SKM-1 (cell line): ENCODE measurements at regions not wholly inside any gene's neighbourhood (a gene's known extent, or its start where the extent isn't known, plus 50 kb on each side); places are given as distances from the start of the nearest gene placed in this dataset.
"Not testable (repeated sequence)": the region's sequence is repeated elsewhere in the genome, so short reads cannot be mapped to it uniquely, and the experiment has no call there.

ENCODE experiments used
- DNase-seq: peaks from one replicate; lab custom pipeline; 2025; ENCODE audit not compliant: unreplicated experiment; lab: John Stamatoyannopoulos, UW

DNA sequence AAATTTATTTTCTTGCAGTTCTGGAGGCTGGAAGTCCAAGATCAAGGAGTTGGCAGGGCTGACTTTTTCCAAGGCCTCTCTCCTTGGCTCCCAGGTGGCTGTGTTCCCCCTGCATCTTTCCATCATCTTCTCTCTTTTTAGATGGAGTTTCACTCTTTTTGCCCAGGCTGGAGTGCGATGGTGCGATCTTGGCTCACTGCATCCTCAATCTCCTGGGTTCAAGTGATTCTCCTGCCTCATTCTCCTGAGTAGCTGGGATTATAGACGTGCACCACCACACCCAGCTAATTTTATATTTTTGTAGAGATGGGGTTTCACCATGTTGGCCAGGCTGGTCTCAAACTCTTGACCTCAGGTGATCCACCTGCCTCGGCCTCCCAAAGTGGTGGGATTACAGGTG lies 411.1 kb downstream of the RPS24 start:
- DNase-seq: not testable (repeated sequence)

DNA sequence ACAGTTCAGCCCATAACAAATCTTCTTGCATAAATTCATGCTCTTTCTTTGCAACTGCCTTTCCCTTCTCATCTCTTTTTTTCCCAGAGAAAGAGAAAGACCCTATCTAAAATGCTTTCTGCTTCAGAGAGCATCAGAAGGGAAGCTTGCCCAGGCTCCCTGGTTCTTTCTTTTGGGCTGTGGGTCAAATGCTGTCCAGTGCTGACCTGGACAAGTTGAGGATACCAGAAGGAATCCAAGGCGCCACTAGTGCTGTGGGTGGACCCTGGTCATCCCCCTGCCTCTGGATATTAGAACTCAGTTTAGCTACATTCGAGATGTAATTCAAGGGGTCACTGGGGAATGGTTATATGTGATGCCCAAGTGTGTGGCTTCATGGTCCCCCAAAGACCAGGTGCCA lies 411.6 kb downstream of the RPS24 start:
- DNase-seq: no peak

GRCh38 chr10:78448470-78448869 lies 414.8 kb downstream of the RPS24 start:
- no peak for DNase-seq

- no peak for DNase-seq
These were observed 415.3 kb downstream of the RPS24 start for GRCh38 chr10:78448994-78449418.

DNA sequence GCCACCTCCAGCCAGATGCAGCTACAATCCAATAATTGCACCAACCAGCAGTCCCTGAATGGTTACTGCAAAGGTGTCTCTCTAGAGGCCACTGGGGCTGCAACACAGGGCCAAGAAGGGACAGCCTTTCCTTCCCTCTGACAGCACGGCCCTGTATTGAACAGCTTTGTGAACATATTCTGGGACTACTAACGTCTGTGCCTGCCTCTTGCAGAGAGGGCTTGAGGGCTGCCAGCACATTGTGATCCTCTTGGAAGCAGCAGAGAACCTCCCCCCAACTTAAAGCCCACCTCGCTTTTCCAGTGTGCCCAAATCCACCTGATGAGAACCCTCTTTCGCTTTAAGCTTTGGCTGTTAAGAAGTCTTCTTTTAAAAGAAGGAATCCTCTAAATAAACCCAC lies 415.9 kb downstream of the RPS24 start:
- no peak for DNase-seq

DNA sequence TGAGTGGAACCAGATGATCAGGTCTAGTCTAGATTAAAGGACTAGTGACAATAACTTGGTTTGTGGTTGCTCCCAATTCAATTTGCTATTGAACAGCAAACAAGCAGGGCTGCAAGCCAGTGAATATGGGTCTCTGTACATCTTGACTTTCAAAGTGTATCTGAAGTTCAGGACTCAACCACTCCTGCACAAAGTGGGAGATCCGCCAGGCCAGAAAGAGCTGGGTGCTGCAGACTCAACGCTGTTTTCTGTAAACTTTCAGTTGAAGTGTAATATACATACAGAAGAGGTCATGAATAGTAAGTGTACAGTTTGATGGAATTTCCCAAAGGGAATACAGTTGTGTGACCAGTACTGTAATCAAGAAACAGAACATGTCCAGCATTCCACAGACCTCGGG lies 416.6 kb downstream of the RPS24 start:
- no peak for DNase-seq

DNA sequence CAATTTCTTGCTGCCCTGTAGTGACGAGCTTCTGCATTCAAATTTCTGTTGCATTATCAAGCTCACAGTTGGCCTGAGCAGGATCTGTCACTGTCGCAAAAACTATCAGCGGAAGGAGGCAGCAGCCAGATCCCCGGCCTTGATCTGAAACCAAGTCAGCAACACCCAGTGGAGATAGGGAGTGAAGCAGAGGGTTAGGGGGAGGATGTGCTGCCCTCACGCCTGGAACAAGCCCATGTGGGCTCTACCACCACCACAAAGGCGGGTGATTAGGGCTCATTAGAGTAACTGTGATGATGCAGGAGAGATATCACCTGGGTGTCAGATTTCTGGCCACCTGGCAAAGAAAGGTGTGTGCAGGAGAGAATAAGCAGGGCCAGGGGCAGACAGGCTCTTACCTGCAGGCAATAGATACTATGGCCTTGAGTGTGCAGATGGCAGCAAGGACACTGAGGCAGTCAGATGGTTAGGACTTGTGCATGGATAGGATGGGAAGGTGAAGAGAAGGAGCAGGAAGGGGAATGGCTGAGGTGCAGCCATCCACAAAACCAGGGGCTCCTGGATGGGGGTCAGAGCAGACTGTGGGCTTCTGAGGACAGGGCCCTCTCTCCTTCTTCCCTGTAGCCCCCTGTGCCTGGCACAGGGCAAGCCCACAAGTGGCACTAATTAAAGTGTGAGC lies 417.3 kb downstream of the RPS24 start:
- no peak for DNase-seq

- DNase-seq: no peak
These were observed 417.9 kb downstream of the RPS24 start for GRCh38 chr10:78451592-78451991.

GRCh38 chr10:78454123-78454645 lies 420.5 kb downstream of the RPS24 start:
- DNase-seq: no peak

DNA sequence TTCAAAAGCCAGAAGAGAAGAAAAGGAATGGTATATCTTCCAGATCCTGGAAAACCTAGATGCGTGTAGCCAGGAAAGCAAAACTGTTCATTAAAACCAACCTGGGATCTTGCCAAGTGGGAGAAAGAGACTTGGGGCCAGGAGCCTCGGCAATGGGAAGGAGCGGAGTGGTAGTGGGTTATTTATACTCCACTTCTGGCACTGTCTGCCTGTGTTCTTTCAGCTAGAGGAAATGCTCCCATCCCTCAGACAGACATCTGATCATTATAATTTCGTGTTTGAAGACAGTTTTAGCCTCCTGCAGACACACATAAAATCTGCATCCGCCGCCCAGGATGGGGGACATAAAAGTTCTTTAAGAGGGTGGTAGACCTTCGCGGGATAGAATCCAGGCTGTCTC lies 421.6 kb downstream of the RPS24 start:
- DNase-seq: no peak

DNA sequence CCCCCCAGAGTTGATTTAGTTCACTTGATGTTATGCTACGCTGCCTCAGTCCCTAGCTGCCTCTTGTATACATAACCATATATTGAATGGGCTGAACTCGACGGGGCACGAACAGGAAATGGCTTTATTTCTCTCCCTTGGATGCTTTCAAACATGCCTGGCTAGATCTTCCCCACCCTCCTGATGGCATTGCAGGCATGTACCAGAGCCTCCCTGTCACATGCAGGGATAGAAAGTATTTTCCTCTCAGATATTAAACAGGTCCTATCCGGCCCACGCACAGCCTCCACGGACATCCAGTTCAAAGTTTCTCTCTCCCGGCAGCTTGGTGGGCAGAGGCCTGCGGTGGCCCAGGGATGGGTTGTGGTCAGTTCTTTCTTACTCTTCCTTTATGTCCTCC lies 422.1 kb downstream of the RPS24 start:
- no peak for DNase-seq

DNA sequence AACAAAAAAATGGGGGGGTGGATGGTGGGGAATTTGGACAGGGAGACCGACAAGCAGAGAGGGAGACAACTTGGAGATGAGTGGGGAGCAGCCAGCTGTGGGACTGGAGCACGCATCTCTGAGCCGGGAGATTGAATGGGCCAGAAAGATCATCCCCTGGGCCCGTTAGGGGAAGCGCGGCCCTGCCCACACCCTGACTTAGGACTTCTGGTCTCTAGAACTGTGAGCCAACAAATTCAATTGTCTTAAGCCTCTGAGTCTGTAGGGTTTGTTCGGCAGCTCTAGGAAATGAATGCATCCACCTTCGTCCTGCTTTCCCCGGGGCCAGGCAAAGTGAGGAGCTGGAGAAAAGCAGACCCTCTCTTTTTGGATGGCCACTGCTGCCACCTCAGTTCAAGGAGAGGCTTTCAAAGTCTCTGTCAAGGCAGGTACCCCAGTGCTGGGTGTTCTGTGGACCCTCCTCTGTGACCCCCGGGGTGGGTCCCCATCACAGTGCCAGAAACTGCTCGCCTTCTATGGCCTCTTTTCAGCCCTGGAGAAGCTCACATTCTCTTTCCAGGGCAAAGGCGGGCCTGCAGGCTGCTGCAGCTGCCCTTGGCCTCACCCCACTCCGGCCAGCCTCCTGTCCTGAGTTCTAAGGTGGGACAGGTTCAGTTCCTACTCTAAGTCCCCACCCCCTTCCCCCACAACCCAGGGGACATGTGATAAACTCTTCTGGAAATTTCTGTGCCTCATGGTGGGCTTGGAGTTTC lies 423.2 kb downstream of the RPS24 start:
- DNase-seq: no peak

DNA sequence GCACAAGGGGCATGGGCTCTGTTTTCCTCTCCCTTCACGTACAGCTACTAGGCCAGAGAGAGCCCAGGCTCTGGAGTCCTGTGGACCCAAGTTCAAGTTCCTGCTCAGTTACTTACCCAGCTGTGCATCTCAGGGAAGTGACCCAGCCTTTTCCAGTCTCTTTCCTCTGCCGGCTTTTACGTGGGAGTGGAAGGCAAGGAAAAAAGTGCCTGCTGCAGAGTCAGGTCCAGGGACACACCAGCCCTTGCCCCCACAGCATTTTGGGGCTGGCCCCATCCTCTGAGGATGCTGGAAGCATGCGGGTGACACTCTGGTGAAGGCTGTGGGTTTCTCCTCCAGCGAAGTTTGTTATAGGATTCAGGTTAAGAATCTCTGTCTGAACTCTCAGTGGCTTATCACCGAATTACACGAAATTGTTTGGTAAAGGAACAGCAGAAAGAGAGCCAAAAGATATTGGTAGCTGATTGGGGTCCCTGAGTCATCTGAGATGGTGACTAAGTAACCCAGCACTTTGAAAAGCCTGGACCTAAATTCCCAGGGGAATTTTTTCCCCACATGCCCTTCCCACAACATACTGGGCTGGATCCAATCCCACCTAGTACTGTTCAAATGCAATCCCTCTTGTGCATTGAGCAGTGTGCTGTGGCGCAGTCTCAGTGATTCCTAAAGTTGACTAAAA lies 424.3 kb downstream of the RPS24 start:
- DNase-seq: no peak

- DNase-seq: no peak
These were observed 425.4 kb downstream of the RPS24 start for GRCh38 chr10:78458983-78459638.

DNA sequence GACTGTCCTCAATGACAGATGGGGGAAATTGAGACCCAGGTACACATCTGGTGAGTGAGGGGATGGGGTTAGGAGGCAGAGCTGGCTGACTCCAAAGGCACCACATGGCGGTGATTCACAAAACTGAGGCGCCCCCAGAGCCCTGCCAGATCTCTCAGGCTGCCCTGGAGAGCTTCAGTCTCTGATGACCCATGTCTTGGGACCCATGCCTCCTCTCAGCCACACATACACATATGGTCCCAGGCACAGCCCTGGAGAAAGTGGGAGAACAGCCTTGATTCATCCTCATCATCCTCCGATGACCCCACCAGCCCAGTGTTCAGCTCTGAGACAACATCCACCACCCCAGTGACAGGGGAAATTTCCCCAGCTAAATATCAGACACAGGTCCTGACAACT lies 426.0 kb downstream of the RPS24 start:
- DNase-seq: no peak

GRCh38 chr10:78460204-78460603 lies 426.5 kb downstream of the RPS24 start:
- DNase-seq: no peak

DNA sequence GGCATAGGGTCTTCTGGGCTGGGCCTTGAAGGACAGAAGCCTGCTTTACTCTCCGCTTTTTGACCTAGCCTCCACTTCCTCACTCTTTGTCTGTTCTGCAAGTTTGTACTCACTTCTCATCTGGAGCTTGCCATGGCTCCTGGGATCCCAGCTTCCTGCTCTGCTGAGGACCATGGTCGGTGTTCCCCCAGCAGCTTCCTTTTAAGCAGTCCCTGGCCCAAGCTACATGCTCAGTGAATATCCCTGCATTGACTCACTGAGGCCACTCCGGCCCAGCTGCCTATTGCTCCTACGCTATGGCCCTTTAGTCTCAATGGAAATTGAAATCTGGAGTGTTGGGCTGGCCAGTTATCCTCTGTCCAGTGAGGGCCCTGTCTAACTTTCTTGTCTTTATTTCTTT lies 427.7 kb downstream of the RPS24 start:
- DNase-seq: no peak

DNA sequence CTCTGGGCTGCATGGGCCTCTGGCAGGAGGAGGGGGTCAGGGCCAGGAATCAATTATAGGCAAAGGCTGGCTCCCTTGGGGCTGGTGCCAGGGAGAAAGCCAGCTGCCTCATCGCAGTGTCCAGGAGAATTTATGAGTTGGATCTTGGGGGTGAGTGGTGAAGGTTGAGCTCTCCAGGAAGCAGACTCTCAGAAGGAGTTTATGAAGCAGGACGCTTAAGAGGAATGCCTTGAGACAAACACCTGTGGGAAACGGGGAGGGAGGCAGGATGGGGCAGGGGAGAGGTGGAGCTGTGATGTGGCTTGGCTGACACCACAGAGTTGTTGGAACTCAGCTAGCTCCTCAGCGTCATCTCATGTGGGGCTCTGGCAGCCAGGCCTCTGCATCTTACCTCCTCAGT lies 428.5 kb downstream of the RPS24 start:
- no peak for DNase-seq

- no peak for DNase-seq
These were observed 429.1 kb downstream of the RPS24 start for GRCh38 chr10:78462726-78463228.

DNA sequence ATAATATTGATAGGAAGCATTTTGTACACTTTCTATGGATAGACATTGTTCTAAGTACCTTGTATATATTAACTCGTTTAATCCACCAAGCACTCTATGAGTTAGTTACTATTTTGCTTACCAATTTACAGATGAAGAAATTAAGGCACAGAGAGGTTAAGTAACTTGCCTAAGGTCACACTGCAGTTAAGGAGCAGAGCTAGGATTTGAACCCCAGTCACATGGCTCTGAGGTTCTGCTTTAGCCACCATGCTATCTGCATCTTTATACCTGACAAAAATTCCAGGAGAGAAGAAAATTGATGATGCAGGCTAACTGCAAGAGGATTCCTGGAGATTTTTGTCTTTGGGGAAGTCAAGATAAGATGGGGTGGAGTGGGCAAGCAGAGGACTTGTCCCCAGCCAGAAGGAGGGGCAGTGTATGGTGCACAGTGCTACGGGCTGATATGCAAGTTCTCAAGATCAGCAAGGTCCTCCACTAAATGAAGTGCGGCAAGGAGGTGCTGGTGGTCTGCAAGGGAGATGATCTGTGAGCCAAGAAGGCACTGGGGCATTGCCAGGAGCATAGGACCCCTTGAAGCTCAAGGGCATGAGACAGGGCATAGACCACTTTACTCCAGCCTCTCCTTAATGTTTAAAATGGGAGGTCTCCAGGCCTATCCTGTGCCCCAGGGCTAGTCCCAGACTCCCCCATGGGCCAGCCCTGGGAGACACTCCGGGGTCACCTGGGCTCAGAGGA lies 430.6 kb downstream of the RPS24 start:
- DNase-seq: no peak

DNA sequence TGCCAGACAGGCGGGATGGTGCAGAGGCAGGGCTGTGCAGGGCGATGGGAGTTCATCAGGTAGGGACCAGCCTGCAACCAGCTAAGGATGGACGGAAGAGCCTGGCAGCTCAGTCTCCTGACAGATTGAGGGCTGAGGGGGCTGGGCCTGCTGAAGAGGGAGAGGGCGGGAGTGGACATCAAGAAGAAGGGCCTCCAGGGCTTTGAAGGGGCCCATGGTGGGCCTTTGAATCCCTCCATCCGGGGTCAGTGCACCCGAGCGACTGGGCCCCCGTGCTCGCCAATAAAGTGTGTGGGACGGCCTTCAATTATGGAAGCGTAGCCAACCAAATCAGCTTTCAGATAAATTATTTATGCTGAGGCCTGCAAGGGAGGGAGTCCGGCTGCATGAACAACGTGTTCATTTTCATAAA lies 431.2 kb downstream of the RPS24 start:
- DNase-seq: no peak
